Chondrocyte (in vitro differentiated cells): ENCODE measurements at regions not wholly inside any gene's neighbourhood (a gene's known extent, or its start where the extent isn't known, plus 50 kb on each side); places are given as distances from the start of the nearest gene placed in this dataset.

Experiments
- DNase-seq: peaks from one replicate; pipeline ENCODE4 v3.0.0; 2021; ENCODE audit warnings: mixed read lengths, low spot score
- H3K27ac Mint-ChIP-seq: one replicate; pipeline ENCODE4 v1.8.0; 2021; ENCODE audit warnings: mild to moderate bottlenecking, moderate library complexity, mixed read lengths; ENCODE audit not compliant: unreplicated experiment
- H3K27me3 Mint-ChIP-seq: 2 replicates; pipeline ENCODE4 v1.8.0; 2021; ENCODE audit warnings: low read depth, mixed read lengths
- H3K36me3 Mint-ChIP-seq: 2 replicates; pipeline ENCODE4 v1.8.0; 2021; ENCODE audit warnings: low read depth, mixed read lengths
- H3K4me1 Mint-ChIP-seq: 2 replicates; pipeline ENCODE4 v1.8.0; 2021; ENCODE audit warnings: low read depth, mild to moderate bottlenecking, mixed read lengths
- H3K4me3 Mint-ChIP-seq: one replicate; pipeline ENCODE4 v1.8.0; 2021; ENCODE audit warnings: mild to moderate bottlenecking, moderate library complexity, mixed read lengths; ENCODE audit not compliant: unreplicated experiment
- H3K9me3 Mint-ChIP-seq: 2 replicates; pipeline ENCODE4 v1.8.0; 2021; ENCODE audit warnings: low read depth, mixed read lengths
- TF ChIP-seq, protein P1 (sequence below): fragments of 200-600 bp; sonication (generic); IDR thresholded peaks from 2 replicates; pipeline ENCODE4 v1.5.0; 2021; ENCODE audit warnings: antibody characterized with exemption, mild to moderate bottlenecking, moderate library complexity

- DNase-seq: no peak
- Mint-ChIP-seq H3K4me1 (no peaks in the 10 kb centered on the region), H3K9me3 (no peaks in the 10 kb centered on the region), H3K4me3 (no peak overlapping the region), H3K27ac (no peak overlapping the region), H3K27me3 (peaks cover 6% of the 10 kb centered on the region), H3K36me3 (no peaks in the 10 kb centered on the region)
- TF ChIP-seq, protein P1, sequence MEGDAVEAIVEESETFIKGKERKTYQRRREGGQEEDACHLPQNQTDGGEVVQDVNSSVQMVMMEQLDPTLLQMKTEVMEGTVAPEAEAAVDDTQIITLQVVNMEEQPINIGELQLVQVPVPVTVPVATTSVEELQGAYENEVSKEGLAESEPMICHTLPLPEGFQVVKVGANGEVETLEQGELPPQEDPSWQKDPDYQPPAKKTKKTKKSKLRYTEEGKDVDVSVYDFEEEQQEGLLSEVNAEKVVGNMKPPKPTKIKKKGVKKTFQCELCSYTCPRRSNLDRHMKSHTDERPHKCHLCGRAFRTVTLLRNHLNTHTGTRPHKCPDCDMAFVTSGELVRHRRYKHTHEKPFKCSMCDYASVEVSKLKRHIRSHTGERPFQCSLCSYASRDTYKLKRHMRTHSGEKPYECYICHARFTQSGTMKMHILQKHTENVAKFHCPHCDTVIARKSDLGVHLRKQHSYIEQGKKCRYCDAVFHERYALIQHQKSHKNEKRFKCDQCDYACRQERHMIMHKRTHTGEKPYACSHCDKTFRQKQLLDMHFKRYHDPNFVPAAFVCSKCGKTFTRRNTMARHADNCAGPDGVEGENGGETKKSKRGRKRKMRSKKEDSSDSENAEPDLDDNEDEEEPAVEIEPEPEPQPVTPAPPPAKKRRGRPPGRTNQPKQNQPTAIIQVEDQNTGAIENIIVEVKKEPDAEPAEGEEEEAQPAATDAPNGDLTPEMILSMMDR: no peak
These were observed 915.0 kb downstream of the CDH11 start for GRCh38 chr16:64206862-64207261.

- H3K27me3 Mint-ChIP-seq: peaks cover 6% of the 10 kb centered on the region
- no peak overlapping the region for H3K27ac Mint-ChIP-seq
- H3K9me3 Mint-ChIP-seq: no peaks in the 10 kb centered on the region
- no peak overlapping the region for H3K4me3 Mint-ChIP-seq
- TF ChIP-seq, protein P1: no peak
- DNase-seq: no peak
- H3K4me1 Mint-ChIP-seq: peaks cover 11% of the 10 kb centered on the region
- no peaks in the 10 kb centered on the region for H3K36me3 Mint-ChIP-seq
These were observed 918.7 kb downstream of the CDH11 start for GRCh38 chr16:64203126-64203525.

- no peak overlapping the region for H3K27ac Mint-ChIP-seq
- DNase-seq: no peak
- TF ChIP-seq, protein P1: no peak
- H3K9me3 Mint-ChIP-seq: no peaks in the 10 kb centered on the region
- no peak overlapping the region for H3K4me3 Mint-ChIP-seq
- H3K36me3 Mint-ChIP-seq: no peaks in the 10 kb centered on the region
- H3K27me3 Mint-ChIP-seq: peaks cover 6% of the 10 kb centered on the region
- H3K4me1 Mint-ChIP-seq: peaks cover 11% of the 10 kb centered on the region
These were observed 919.3 kb downstream of the CDH11 start for GRCh38 chr16:64202571-64202970.

- DNase-seq: no peak
- no peaks in the 10 kb centered on the region for H3K9me3 Mint-ChIP-seq
- TF ChIP-seq, protein P1: no peak
- no peak overlapping the region for H3K4me3 Mint-ChIP-seq
- H3K27ac Mint-ChIP-seq: no peak overlapping the region
- no peaks in the 10 kb centered on the region for H3K27me3 Mint-ChIP-seq
- H3K4me1 Mint-ChIP-seq: peaks cover 11% of the 10 kb centered on the region
- no peaks in the 10 kb centered on the region for H3K36me3 Mint-ChIP-seq
These were observed 925.4 kb downstream of the CDH11 start for GRCh38 chr16:64196444-64196843.

DNA sequence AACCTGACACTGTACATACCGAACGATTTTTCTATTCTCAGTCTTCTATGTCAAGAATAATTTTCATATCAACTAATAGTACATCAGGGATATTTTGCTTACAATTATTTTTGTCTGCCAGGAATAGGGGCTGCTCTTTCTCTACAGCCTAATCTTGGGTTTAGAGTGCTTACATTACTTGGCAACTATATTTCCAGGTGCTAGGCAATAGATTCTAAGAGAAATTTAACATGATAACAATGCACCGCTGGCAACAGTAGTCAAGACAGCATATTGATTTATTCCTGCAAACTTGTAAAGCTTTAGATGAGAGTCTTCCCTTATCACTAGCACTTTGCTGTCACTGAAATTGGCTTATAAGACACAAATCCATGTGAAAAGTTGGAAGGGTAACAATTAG, 935.9 kb downstream of the CDH11 start:
- Mint-ChIP-seq H3K9me3 (no peaks in the 10 kb centered on the region), H3K4me1 (peaks cover 11% of the 10 kb centered on the region), H3K27ac (no peak overlapping the region)

More for the DNA sequence above, 935.9 kb downstream of the CDH11 start:
- Mint-ChIP-seq H3K36me3 (no peaks in the 10 kb centered on the region), H3K27me3 (no peaks in the 10 kb centered on the region), H3K4me3 (no peak overlapping the region)
- TF ChIP-seq, protein P1: no peak
- DNase-seq: no peak
